T-helper 17 cell (primary cell): ENCODE measurements at regions not wholly inside any gene's neighbourhood (a gene's known extent, or its start where the extent isn't known, plus 50 kb on each side); places are given as distances from the start of the nearest gene placed in this dataset.
"Not testable (repeated sequence)": the region's sequence is repeated elsewhere in the genome, so short reads cannot be mapped to it uniquely, and the experiment has no call there.

ENCODE experiments used
- ATAC-seq: fragments of 150-1000 bp; cut with Tn5 transposase; 2 replicates; pipeline ENCODE4 v1.10.0; 2021; ENCODE audit warnings: mild to moderate bottlenecking, moderate library complexity
- DNase-seq, 3 donors: peaks; one replicate each; pipeline versions ENCODE4 v3.0.0 to v3.0.0-alpha.2; 2020 to 2021
- H3K9me3 ChIP-seq: one replicate; pipeline ENCODE4 v1.7.0; 2013; ENCODE audit warnings: low read length, mild to moderate bottlenecking; ENCODE audit not compliant: control insufficient read depth, poor library complexity, severe bottlenecking
- H3K27ac Mint-ChIP-seq: one replicate; pipeline ENCODE4 v1.8.0; 2022; ENCODE audit warnings: mild to moderate bottlenecking, moderate library complexity, mixed read lengths
- H3K27me3 Mint-ChIP-seq: one replicate; pipeline ENCODE4 v1.8.0; 2022; ENCODE audit warnings: mixed read lengths
- H3K36me3 Mint-ChIP-seq: one replicate; pipeline ENCODE4 v1.8.0; 2022; ENCODE audit warnings: low read depth, mixed read lengths
- H3K4me1 Mint-ChIP-seq: one replicate; pipeline ENCODE4 v1.8.0; 2022; ENCODE audit warnings: mild to moderate bottlenecking, mixed read lengths
- H3K4me3 Mint-ChIP-seq: one replicate; pipeline ENCODE4 v1.8.0; 2022; ENCODE audit warnings: mild to moderate bottlenecking, moderate library complexity, mixed read lengths

DNA sequence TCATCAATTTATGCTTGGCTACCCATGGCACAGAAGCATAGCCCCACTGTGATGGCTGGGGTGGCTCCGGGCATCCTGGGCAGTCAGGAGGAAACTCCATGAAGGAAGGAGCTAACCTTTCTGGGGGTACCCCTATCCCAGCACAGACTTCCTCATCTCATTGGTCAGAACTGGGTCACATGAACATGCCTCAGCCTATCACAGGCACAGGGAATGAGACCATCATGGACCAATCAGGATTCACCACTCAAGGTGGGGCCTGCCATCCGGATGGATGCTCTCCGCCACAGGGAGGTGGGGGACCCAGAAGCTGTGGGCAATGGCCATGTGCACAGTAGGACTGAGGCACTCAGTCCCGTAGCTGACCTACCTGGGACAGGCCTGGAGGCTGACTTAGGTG, 75.9 kb upstream of the SPDYE9 start:
- H3K4me3 Mint-ChIP-seq, H3K27me3 Mint-ChIP-seq, ATAC-seq: not testable (repeated sequence)

DNA sequence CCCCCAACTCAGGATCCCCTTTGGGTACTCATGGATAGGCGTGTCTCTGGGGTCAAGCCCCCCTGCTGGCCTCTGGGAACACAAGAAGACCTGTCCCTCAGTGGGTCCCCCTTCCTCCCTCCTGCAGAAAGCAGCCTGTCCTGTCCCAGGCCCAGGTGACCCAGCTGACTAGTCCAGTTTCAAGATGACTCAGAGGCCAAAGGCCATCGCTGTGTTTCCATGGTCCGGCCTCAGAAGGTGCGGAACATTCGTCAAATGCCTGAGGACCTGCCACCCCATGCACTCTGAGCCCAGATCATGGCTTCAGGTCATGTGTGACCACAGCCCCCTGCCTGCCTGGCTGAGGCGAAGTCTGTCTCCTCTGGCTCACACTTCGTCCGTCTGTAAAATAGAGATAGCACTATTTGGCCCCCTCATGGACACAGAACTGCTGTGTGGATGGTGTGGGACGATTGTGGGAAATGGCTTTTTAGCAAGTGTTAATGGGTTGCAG, 71.4 kb upstream of the SPDYE9 start:
- H3K9me3 ChIP-seq, DNase-seq, H3K4me1 Mint-ChIP-seq, H3K36me3 Mint-ChIP-seq, ATAC-seq, H3K27ac Mint-ChIP-seq, H3K4me3 Mint-ChIP-seq, H3K27me3 Mint-ChIP-seq: not testable (repeated sequence)

More for the DNA sequence above, 75.9 kb upstream of the SPDYE9 start:
- not testable (repeated sequence) for H3K9me3 ChIP-seq, H3K36me3 Mint-ChIP-seq, H3K4me1 Mint-ChIP-seq, DNase-seq, H3K27ac Mint-ChIP-seq

DNA sequence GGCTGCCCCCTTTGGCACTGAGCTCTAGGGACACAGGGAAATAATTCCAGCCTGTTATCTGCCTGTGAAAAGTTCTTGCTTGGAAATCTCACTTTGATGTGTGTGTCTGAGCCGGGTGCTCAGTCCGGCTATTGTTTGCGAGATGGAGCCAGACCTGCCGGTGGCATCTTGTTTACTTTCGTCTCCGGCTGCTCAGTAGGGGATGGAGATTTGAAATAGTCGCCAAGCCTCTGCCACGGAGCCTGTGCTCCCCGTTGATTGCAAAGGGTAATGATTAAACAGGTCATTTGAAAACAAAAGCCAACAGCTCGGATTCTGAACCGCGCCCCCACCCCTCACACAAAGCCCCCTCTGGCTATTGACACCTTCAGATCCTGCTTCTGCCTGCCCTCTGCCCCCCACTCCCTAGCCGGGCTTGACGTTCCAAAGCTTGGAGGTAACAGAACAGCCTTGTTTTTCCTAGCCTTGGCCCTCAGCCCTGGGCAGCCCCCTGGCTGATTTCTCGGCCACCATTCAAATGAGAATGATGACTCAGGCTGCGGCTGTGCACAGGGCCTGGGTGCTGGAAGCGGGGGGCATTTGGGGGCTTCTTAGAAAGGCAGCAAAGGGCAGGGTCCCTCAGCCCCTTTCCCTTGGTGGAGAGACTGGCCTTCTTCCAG, 70.8 kb upstream of the SPDYE9 start:
- H3K27ac Mint-ChIP-seq, result peak overlapping the region; percentile 78
- H3K4me3 Mint-ChIP-seq, H3K27me3 Mint-ChIP-seq, H3K9me3 ChIP-seq, ATAC-seq, H3K36me3 Mint-ChIP-seq, H3K4me1 Mint-ChIP-seq, DNase-seq: not testable (repeated sequence)

DNA sequence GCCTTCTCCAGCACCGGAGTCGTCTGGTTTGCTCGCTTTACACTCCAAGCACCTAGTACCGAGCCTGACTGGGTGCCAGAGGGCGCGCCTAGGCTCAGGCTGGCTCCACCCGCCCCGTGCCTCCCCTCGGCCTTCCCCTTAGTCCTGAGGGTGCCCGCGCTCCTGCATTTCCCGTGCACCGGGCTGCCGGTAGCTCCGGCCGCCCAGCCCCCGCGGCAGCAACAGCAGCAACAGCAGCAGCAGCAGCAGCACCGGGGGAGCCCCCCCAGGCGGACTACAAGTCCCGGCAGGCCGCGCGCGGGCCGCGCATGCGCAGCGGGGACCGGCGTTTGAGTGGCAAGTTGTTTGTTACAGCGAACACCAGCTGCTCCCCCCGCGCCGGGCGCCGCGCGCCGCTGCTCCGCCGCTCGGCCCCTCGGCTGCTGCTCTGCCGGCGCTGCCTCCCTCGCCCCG, 68.8 kb upstream of the SPDYE9 start:
- H3K9me3 ChIP-seq, H3K36me3 Mint-ChIP-seq, H3K4me1 Mint-ChIP-seq, H3K27me3 Mint-ChIP-seq, H3K27ac Mint-ChIP-seq: not testable (repeated sequence)
- H3K4me3 Mint-ChIP-seq, result peak overlapping the region; percentile 87
- ATAC-seq, result peak; percentile 95
- DNase-seq, result peak; percentile 67 to 84 (median 69)

DNA sequence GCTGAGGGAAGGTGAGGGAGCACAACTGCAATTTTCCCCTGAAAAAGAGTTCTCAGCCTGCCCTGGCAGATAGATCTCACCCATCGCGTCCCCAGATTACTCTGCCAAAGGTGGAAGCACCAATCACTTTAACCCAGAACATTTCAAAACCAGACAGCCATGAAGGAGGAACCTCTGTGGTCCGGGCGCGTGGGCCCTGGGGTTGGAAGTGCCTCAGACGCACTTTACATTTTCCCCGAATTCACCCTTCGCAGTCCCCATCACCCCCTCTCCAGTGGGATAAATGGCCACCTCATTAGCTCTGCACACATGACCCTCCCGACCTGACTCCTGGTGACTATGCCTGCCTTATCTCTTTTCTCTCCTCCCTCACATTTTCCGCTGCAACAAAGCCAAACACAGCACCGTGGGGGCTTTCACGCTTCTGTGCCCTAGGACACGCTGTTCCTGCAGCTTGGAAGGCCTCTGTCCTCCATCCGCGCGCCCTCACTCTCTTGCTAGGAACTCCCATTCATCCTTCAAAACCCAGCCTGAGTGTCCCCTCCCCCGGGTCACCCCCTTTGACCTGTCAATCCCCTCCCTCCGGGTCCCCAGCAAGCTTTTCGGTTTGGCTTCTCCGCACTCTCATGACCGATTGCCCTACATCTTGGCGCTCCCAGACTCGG, 68.2 kb upstream of the SPDYE9 start:
- not testable (repeated sequence) for H3K36me3 Mint-ChIP-seq, H3K9me3 ChIP-seq, H3K4me1 Mint-ChIP-seq, DNase-seq, H3K27me3 Mint-ChIP-seq, H3K27ac Mint-ChIP-seq, ATAC-seq
- peak overlapping the region; percentile 87 for H3K4me3 Mint-ChIP-seq

DNA sequence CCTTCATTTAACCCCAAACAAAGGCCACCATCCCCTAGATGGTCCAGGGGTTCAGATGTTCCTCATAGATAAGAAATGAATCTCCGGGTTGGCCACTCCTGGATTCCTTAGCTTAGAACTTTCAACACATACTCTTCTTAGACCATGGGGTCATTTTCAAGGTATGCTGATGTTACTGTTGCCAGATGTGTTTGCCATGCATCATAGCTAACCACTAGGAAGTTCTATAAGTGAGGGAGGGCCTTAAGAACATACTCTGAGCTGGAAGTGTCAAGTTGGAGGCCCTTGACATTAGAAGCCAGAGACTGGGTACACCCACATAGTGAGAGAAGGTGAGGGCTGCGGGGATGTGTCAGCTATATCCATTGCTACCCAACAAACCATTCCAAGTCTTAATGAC, 62.7 kb upstream of the SPDYE9 start:
- not testable (repeated sequence) for ATAC-seq, H3K4me1 Mint-ChIP-seq, H3K27ac Mint-ChIP-seq, H3K9me3 ChIP-seq, H3K27me3 Mint-ChIP-seq, DNase-seq, H3K4me3 Mint-ChIP-seq, H3K36me3 Mint-ChIP-seq

DNA sequence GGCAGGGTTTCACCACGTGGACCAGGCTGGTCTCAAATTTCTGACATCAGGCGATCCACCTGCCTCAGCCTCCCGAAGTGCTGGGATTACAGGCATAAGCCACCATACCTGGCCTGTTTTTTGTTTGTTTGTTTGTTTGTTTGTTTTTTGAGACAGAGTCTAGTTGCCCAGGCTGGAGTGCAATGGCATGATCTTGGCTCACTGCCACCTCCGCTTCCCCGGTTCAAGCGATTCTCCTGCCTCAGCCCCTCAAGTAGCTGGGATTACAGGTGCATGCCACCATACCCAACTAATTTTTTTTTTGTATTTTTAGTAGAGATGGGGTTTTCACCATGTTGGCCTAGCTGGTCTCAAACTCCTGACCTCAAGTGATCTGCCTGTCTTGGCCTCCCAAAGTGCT, 61.8 kb upstream of the SPDYE9 start:
- not testable (repeated sequence) for H3K4me1 Mint-ChIP-seq, ATAC-seq, H3K36me3 Mint-ChIP-seq, H3K4me3 Mint-ChIP-seq, H3K9me3 ChIP-seq, H3K27ac Mint-ChIP-seq, DNase-seq, H3K27me3 Mint-ChIP-seq

DNA sequence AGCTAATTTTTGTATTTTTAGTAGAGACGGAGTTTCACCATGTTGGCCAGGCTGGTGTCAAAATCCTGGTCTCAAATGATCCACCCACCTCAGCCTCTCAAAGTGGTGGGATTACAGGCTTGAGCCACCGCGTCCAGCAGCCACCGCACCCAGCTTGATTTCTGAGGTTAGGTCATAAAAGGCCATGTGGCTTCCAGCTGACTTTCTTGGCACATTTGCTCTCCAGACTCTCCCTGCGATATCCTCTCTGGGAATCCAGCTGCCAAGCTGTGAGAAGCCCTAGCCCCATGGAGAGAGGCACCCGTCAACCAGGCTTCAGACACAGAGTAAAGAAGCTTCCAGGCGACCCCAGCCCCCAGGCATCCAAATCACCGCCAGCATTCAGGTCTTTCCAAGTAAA, 58.2 kb upstream of the SPDYE9 start:
- not testable (repeated sequence) for DNase-seq, H3K4me1 Mint-ChIP-seq, H3K27ac Mint-ChIP-seq, ATAC-seq, H3K4me3 Mint-ChIP-seq, H3K9me3 ChIP-seq, H3K36me3 Mint-ChIP-seq, H3K27me3 Mint-ChIP-seq

DNA sequence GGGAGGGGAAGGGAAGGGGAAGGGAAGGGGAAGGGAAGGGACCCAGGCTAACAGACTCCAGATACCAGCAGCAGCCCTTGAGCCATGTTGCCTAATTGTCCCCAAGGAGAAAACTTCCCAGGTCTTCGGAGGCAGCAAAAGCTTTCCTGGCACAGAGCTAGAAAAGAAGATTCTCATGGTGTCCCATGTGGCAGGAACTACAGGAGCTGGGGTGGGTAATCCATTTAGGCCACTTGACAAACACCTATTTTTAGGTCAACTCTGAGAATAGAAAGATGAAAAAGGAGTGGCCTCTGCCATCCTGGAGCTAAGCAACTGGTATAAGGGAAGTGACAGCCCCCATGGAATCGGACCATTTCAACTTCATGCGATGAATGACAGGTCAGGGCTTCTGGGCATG, 52.1 kb upstream of the SPDYE9 start:
- H3K4me1 Mint-ChIP-seq, H3K27me3 Mint-ChIP-seq, H3K27ac Mint-ChIP-seq, H3K9me3 ChIP-seq, DNase-seq, H3K36me3 Mint-ChIP-seq, H3K4me3 Mint-ChIP-seq, ATAC-seq: not testable (repeated sequence)
